Calu3 (cell line): ENCODE measurements at regions not wholly inside any gene's neighbourhood (a gene's known extent, or its start where the extent isn't known, plus 50 kb on each side); places are given as distances from the start of the nearest gene placed in this dataset.

Source experiments
- BruUV-seq: library from RNA; stranded (reverse); fragments of 400-500 nt; replicated peaks from 2 replicates; lab custom pipeline; 2021; lab: Mats Ljungman, UMichigan
- CTCF ChIA-PET: fragments of 300-600 bp; sonication (Branson Sonifier 250); formaldehyde crosslinking; loops from one replicate; lab custom pipeline; 2022; ENCODE audit warnings: antibody characterized with exemption; lab: Charles Lee
- DNase-seq: peaks from one replicate; pipeline ENCODE4 v3.0.0; 2022
- H3K27ac Mint-ChIP-seq: one replicate; pipeline ENCODE4 v1.8.0; 2022; ENCODE audit warnings: mixed read lengths; ENCODE audit not compliant: unreplicated experiment
- H3K27me3 Mint-ChIP-seq: one replicate; pipeline ENCODE4 v1.8.0; 2022; ENCODE audit warnings: mixed read lengths; ENCODE audit not compliant: unreplicated experiment
- H3K36me3 Mint-ChIP-seq: one replicate; pipeline ENCODE4 v1.8.0; 2022; ENCODE audit warnings: mild to moderate bottlenecking, moderate library complexity, mixed read lengths; ENCODE audit not compliant: insufficient read depth, unreplicated experiment
- H3K4me1 Mint-ChIP-seq: one replicate; pipeline ENCODE4 v1.8.0; 2022; ENCODE audit warnings: mild to moderate bottlenecking, low read depth, mixed read lengths; ENCODE audit not compliant: unreplicated experiment
- H3K4me3 Mint-ChIP-seq: one replicate; pipeline ENCODE4 v1.8.0; 2022; ENCODE audit warnings: mild to moderate bottlenecking, low read depth, moderate library complexity, mixed read lengths; ENCODE audit not compliant: unreplicated experiment
- H3K9me3 Mint-ChIP-seq: one replicate; pipeline ENCODE4 v1.8.0; 2022; ENCODE audit warnings: low read depth, mixed read lengths; ENCODE audit not compliant: unreplicated experiment
- CTCF ChIP-seq: fragments of 200-600 bp; IDR thresholded peaks from one replicate; pipeline ENCODE4 v1.8.0; 2022; ENCODE audit warnings: antibody characterized with exemption; ENCODE audit not compliant: unreplicated experiment
- intact Hi-C: fragments of 100-400 bp; cut with micrococcal nuclease; formaldehyde crosslinking; loops from one replicate; pipeline ENCODE4 v1.10.0; 2022; ENCODE audit not compliant: unreplicated experiment

- TF ChIP-seq CTCF, result no peak
- intact Hi-C loops, result no loop called here
- no peaks in the 10 kb centered on the region for H3K27me3 Mint-ChIP-seq
- no peaks in the 10 kb centered on the region for H3K4me1 Mint-ChIP-seq
- H3K36me3 Mint-ChIP-seq, result no peaks in the 10 kb centered on the region
- H3K27ac Mint-ChIP-seq, result no peak overlapping the region
- no TSS peak for BruUV-seq
- H3K4me3 Mint-ChIP-seq, result no peak overlapping the region
- no peak for DNase-seq
- H3K9me3 Mint-ChIP-seq, result peaks cover 11% of the 10 kb centered on the region
- CTCF ChIA-PET, result interaction anchor here (0.5 kb wide), 1 partner anchor 61 kb away, joined by 4 read pairs; no protein-coding TSS in a partner anchor
These were observed 219.3 kb upstream of the FLRT2 start for GRCh38 chr14:85310491-85311272.

GRCh38 chr14:85313560-85314207 is 216.3 kb upstream of the FLRT2 start:
- Mint-ChIP-seq H3K4me3 (no peak overlapping the region), H3K27me3 (no peaks in the 10 kb centered on the region), H3K9me3 (peaks cover 11% of the 10 kb centered on the region), H3K4me1 (no peaks in the 10 kb centered on the region), H3K27ac (no peak overlapping the region), H3K36me3 (no peaks in the 10 kb centered on the region)
- CTCF ChIA-PET, result no interaction called here
- intact Hi-C loops, result no loop called here
- BruUV-seq, result no TSS peak
- no peak for DNase-seq
- TF ChIP-seq CTCF, result no peak

- TF ChIP-seq CTCF, result no peak
- intact Hi-C loops, result no loop called here
- CTCF ChIA-PET, result no interaction called here
- peaks cover 8% of the 10 kb centered on the region for H3K9me3 Mint-ChIP-seq
- no peaks in the 10 kb centered on the region for H3K27me3 Mint-ChIP-seq
- no peaks in the 10 kb centered on the region for H3K4me1 Mint-ChIP-seq
- DNase-seq, result no peak
- no TSS peak for BruUV-seq
- no peak overlapping the region for H3K4me3 Mint-ChIP-seq
- no peak overlapping the region for H3K27ac Mint-ChIP-seq
- H3K36me3 Mint-ChIP-seq, result no peaks in the 10 kb centered on the region
These were observed 214.7 kb upstream of the FLRT2 start for GRCh38 chr14:85315290-85315689.

- Mint-ChIP-seq H3K9me3 (peaks cover 6% of the 10 kb centered on the region), H3K27ac (no peak overlapping the region), H3K4me3 (no peak overlapping the region), H3K27me3 (no peaks in the 10 kb centered on the region), H3K4me1 (no peaks in the 10 kb centered on the region), H3K36me3 (no peaks in the 10 kb centered on the region)
- no peak for TF ChIP-seq CTCF
- CTCF ChIA-PET, result no interaction called here
- no peak for DNase-seq
- intact Hi-C loops, result no loop called here
- no TSS peak for BruUV-seq
These were observed 214.1 kb upstream of the FLRT2 start for GRCh38 chr14:85315733-85316290.
